ENCODE measurements at regions not wholly inside any gene's neighbourhood (a gene's known extent, or its start where the extent isn't known, plus 50 kb on each side); places are given as distances from the start of the nearest gene placed in this dataset.

DNA sequence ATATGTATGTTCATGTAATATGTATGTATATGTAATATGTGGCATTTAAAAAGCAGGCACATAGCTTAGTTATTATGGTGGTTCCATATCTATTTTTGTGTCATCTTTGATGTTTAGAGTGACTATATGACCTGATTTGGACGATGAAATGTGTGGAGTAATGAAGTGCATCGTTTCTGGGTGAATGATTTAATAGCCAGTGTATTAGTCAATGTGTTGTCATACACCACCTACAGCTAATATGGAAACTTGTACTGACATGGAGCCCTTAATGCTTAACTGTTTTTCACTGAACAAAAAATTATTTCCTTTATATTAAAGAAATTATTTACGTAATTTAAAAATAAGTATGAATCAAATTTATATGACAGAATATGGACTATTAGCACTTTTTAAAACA is 292.3 kb upstream of the FSTL5 start:
- no peak for DNase-seq

GRCh38 chr4:162450531-162451035 is 286.8 kb upstream of the FSTL5 start:
- no peak for DNase-seq

GRCh38 chr4:162443510-162443909 is 279.7 kb upstream of the FSTL5 start:
- DNase-seq: no peak

DNA sequence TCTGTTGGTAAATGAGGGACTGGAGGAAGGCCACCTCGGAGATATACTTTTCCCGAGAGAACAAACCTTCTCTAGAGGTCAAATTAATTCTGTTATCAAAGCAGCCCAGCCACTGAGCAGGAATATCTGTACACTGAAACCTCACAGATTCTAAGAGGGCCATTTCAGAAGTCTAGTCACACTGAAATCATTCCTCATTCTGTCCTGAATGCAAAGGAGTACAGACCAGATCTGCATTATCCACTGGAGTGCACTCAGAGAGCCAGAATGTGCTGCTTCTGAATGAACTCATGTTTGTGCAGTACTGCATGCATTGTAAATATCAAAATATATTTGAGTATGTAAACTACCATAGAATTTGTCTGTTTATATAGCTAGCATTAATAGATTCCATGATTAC is 278.3 kb upstream of the FSTL5 start:
- DNase-seq: no peak

- no peak for DNase-seq
Observed at GRCh38 chr4:162422312-162422711, 258.5 kb upstream of the FSTL5 start.

DNA sequence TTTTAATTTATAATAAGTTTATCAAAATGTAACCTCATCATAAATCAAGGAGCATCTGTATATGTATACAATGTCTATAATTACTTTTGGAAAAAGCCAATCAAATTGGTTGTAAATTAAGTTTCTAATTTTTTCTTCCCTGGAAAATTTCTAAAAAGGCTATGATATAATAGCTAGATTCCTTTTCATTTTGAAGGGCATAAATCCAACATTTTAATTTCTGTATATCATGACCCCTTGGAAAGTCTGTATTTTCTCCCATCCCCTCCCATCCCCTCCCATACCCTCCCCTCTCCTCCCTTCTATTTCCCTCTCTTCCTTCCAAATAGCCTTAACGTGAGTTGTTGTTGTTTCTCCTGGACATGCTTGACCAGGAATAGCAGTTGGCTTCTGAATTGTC is 247.1 kb upstream of the FSTL5 start:
- no peak for DNase-seq

GRCh38 chr4:162409048-162409447 is 245.2 kb upstream of the FSTL5 start:
- no peak for DNase-seq

- peak in 1 of 2 experiments; percentile 20 for DNase-seq
Observed at GRCh38 chr4:162408309-162408708, 244.5 kb upstream of the FSTL5 start.

GRCh38 chr4:162406637-162407365 is 243.0 kb upstream of the FSTL5 start:
- no peak for DNase-seq

DNA sequence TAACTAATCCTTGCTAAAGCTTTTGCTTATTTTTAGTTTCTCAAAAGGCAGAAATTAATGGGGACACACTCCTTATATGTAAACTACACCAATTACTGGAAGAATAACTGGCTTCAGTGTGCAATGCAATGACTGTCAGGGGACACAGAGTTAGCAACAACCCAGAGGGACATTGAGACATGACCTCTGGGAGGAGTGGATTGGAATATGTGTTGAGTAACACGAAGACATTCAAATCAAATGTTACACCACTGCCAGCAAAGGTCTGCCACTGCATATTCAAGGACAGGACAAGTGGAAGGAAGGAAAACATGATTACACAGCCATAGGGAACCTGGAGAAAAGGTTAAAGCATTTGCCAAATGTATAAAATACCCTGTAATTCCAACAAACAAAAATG is 240.1 kb upstream of the FSTL5 start:
- DNase-seq: no peak

- DNase-seq: no peak
Observed at GRCh38 chr4:162403419-162403818, 239.6 kb upstream of the FSTL5 start.

DNA sequence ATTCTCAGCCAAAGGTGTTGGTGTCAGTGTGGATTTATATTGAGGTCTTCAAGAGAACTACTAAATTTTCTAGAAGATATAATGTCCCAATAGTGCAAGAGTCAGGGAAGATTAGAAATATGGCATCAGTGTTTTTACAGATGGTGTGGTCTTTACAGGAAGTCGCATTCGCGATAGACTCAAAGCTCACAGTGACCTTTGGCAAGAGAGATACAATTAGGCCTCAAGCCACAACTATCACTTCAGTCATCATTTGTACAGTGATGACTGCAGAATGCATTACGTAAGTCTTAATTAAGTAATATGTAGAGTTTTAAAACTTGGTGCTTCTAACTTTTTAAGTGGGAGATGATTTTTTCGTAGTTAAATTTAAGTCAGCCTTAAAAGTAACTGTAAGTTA is 237.2 kb upstream of the FSTL5 start:
- DNase-seq: no peak

DNA sequence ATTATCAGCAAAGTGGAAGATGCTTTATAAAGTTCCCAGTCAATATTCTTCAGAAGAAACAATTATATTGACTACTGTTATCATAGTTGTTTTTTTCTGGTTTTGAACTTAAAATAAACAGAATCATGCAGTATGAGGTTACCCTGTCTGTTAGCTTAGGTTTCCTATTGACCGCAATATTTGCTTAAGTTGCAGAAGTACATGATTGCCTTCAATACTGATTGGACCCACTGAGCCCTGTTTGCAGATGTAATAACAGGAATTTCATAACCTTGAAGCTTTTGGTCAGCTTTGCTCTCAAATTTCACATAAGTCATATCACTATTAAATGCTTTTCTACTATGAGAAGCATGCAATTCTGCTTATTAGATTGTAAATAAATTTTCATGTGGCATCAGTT is 229.1 kb upstream of the FSTL5 start:
- DNase-seq: peak in 1 of 2 experiments; percentile 19

DNA sequence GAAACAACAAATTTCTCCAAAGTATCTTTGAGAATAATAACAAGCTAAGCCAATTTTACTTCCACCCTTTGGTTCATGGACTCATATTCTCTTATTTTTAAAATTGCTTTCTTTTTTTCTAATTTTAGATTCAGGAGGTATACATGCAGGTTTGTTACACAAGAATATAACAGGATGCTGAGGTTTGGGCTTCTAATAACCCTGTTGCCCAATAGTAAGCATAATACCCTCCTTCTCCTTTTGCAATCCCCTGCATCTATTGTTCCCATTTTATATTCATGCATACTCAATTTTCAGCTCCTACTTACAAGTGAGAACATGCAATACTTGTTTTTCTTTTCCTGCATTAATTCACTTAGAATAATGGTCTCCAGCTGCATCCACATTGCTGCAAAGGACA is 202.3 kb upstream of the FSTL5 start:
- DNase-seq: no peak

DNA sequence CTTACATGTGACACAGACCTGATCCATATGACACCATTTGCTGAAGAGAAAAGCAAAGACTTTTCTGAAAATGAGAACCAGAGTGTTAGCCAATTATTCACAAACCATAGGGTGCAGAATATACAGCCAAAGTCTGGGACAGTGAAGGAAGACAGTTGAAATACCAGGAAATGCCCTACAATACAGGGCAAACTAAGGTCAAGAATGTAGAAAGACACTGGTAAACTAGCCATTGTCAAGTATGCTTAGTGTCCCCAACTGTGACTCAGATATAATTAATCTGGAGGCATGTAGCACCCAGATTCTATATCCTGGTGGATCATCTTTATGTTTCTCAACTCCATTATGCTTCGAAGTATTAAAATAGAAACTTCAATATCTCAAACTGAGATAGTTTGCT is 200.9 kb upstream of the FSTL5 start:
- no peak for DNase-seq

- no peak for DNase-seq
Observed at GRCh38 chr4:162360369-162361149, 196.8 kb upstream of the FSTL5 start.

GRCh38 chr4:162356181-162356580 is 192.4 kb upstream of the FSTL5 start:
- DNase-seq: no peak

- no peak for DNase-seq
Observed at GRCh38 chr4:162352580-162353107, 188.8 kb upstream of the FSTL5 start.

- DNase-seq: no peak
Observed at GRCh38 chr4:162350331-162350730, 186.5 kb upstream of the FSTL5 start.

DNA sequence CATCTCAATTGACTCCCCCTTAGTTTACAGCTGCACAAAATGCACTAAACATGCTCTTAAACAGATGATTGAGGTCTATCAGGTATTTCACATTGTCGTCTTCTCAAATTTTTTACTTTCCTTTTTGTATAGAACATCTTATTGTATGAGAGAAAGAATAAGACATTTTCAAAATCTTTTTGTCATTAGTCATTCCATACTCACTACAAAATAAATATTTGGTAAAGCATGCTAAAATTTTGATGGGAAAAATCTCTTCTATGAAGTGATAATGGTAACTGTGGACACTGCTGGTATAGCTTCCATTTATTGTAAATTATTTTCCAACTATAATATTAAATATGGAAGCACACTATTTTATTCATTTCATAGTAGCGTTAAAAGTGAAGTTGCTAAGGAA is 185.6 kb upstream of the FSTL5 start:
- no peak for DNase-seq

GRCh38 chr4:162347842-162348213 is 184.0 kb upstream of the FSTL5 start:
- no peak for DNase-seq

DNA sequence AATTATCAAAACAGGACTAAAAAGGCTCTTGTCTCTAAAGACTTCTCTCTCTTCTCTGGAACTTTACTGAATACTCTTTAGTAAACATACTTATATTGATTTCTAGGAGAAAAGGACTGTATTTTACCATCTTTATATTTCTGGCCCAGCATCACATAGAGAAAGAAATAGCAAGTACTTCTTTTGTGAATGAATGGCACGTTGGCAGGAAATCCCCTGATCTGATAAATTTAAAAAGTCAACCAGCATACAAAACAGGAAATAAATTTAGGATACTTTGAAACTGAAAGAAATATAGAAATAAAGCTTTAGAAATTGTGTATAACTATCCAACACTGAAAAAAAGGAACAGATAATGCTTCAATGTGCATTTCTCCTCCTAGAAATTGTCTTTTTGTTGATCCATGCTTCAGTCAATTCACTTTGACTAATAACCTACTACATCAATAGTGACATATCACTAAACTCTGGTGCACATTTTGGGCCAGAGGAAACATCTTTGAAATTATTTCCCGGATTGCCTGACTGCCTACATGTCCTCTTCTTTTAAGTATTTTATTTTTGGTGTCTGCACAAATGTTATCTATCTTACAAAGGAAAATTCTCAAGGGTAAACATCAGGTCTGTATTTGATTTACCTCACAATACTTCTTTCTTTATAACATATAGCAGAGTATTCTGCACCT is 183.5 kb upstream of the FSTL5 start:
- DNase-seq: no peak

GRCh38 chr4:162343967-162344366 is 180.2 kb upstream of the FSTL5 start:
- no peak for DNase-seq

DNA sequence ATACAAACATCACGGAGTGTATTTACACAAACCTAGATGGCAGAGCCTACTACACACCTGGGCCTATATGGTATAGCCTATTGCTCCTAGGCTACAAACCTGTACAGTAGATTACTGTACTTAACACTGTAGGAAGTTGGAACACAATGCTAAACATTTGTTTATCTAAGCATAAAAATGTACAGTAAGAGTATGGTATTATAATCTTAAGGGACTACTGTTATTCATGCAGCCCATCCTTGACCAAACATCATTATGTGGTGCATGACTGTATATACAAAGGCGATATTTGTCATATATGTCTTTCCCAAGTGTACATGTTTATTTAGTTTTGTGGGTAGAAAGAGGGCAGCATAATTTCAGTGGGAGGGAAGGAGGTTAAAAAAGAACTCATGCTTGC is 177.7 kb upstream of the FSTL5 start:
- no peak for DNase-seq

All from SHP77 (cell line).